H1 (cell line): ENCODE measurements at regions not wholly inside any gene's neighbourhood (a gene's known extent, or its start where the extent isn't known, plus 50 kb on each side); places are given as distances from the start of the nearest gene placed in this dataset.

Experiments
- CTCF ChIA-PET: fragments of 300-600 bp; sonication (Branson Sonifier 250); formaldehyde crosslinking; loops from one replicate; lab custom pipeline; 2021; ENCODE audit not compliant: partially characterized antibody; lab: Charles Lee
- POLR2A ChIA-PET: fragments of 300-600 bp; sonication (Branson Sonifier 250); formaldehyde crosslinking; loops from one replicate; lab custom pipeline; 2021; ENCODE audit warnings: inconsistent platforms; ENCODE audit not compliant: partially characterized antibody; lab: Charles Lee
- DNase-seq, 2 experiments: peaks; one replicate each; pipeline versions ENCODE4 v3.0.0 to v3.0.0-alpha.2; 2010 to 2022; ENCODE audit warnings: low spot score in 2 of 2, low read depth in 1 of 2, mixed read lengths in 1 of 2
- FAIRE-seq: peaks from 2 replicates; lab custom pipeline; 2011; peaks lifted over from hg19 to GRCh38; lab: Jason Lieb, UNC
- H2AFZ ChIP-seq: 2 replicates; pipeline ENCODE4 v1.8.1; 2012; ENCODE audit warnings: low read length, inconsistent platforms
- H2AK5ac ChIP-seq: 2 replicates; pipeline ENCODE4 v1.6.1; 2013; ENCODE audit warnings: low read depth, low read length
- H2BK120ac ChIP-seq: replicated peaks from 2 replicates; pipeline ENCODE3; 2013; ENCODE audit warnings: low read depth, low read length, inconsistent platforms
- H2BK12ac ChIP-seq: 2 replicates; pipeline ENCODE4 v1.6.1; 2013; ENCODE audit warnings: low read depth, low read length
- H2BK15ac ChIP-seq: 2 replicates; pipeline ENCODE4 v1.6.1; 2013; ENCODE audit warnings: low read length
- H2BK20ac ChIP-seq: 2 replicates; pipeline ENCODE4 v1.6.1; 2013; ENCODE audit warnings: low read length
- H2BK5ac ChIP-seq: 2 replicates; pipeline ENCODE4 v1.6.1; 2013; ENCODE audit warnings: low read depth, low read length
- H3K14ac ChIP-seq: 2 replicates; pipeline ENCODE4 v1.6.1; 2013; ENCODE audit warnings: inconsistent platforms; ENCODE audit not compliant: insufficient read length
- H3K18ac ChIP-seq: 2 replicates; pipeline ENCODE4 v1.6.1; 2013; ENCODE audit warnings: low read length; ENCODE audit errors: extremely low read depth
- H3K23ac ChIP-seq: 2 replicates; pipeline ENCODE4 v1.6.1; 2013; ENCODE audit warnings: inconsistent platforms; ENCODE audit not compliant: insufficient read length
- H3K23me2 ChIP-seq: 2 replicates; pipeline ENCODE4 v1.6.1; 2013; ENCODE audit warnings: low read depth, low read length
- H3K27ac ChIP-seq: 2 replicates; pipeline ENCODE4 v1.6.1; 2011; ENCODE audit warnings: low read depth, low read length, inconsistent platforms
- H3K27me3 ChIP-seq, 4 experiments: replicated peaks in 1 of 4; 1 replicate in 1 of 4; 2 replicates in 3 of 4; pipeline versions ENCODE4 v1.6.1 to v1.8.1; 2011 to 2013; ENCODE audit warnings: low read length in 3 of 4, mild to moderate bottlenecking in 3 of 4, inconsistent platforms in 2 of 4, mixed read lengths in 2 of 4, moderate library complexity in 1 of 4; ENCODE audit not compliant: control insufficient read depth in 3 of 4, insufficient read depth in 3 of 4; ENCODE audit errors: extremely low read depth in 1 of 4
- H3K36me3 ChIP-seq, 4 experiments: 2 replicates each; pipeline versions ENCODE4 v1.6.1 to v1.8.1; 2011 to 2013; ENCODE audit warnings: mild to moderate bottlenecking in 4 of 4, low read length in 3 of 4, moderate library complexity in 2 of 4, control low read depth in 1 of 4, inconsistent platforms in 1 of 4; ENCODE audit not compliant: insufficient read depth in 4 of 4, control insufficient read depth in 2 of 4
- H3K4ac ChIP-seq: replicated peaks from 2 replicates; pipeline ENCODE3; 2013; ENCODE audit warnings: low read length, low read depth, mixed read lengths, inconsistent platforms; ENCODE audit not compliant: insufficient read length
- H3K4me1 ChIP-seq, 4 experiments: replicated peaks in 1 of 4; 1 replicate in 1 of 4; 2 replicates in 3 of 4; pipeline versions ENCODE4 v1.6.1 to v1.8.1; 2011 to 2013; ENCODE audit warnings: low read length in 3 of 4, inconsistent platforms in 2 of 4, mixed read lengths in 1 of 4; ENCODE audit not compliant: insufficient read depth in 4 of 4, control insufficient read depth in 3 of 4
- H3K4me2 ChIP-seq, 2 experiments: 2 replicates each; pipeline versions ENCODE4 v1.6.1 to v1.8.1; 2011 to 2013; ENCODE audit warnings: low read depth in 2 of 2, low read length in 2 of 2, control low read depth in 1 of 2, inconsistent platforms in 1 of 2, mild to moderate bottlenecking in 1 of 2; ENCODE audit not compliant: insufficient read depth in 1 of 2
- H3K4me3 ChIP-seq, 4 experiments: fragments of 200-600, 300-600 bp in 1 of 4; sonication (generic), shearing (Covaris generic), sonication (Bioruptor Twin) in 1 of 4; 2 replicates each; pipeline versions ENCODE4 v1.5.1 to v1.8.1; 2011 to 2016; ENCODE audit warnings: low read length in 4 of 4, low read depth in 3 of 4, control low read depth in 2 of 4, inconsistent platforms in 2 of 4, mild to moderate bottlenecking in 2 of 4, mixed read lengths in 1 of 4, moderate library complexity in 1 of 4; ENCODE audit not compliant: insufficient read depth in 2 of 4; ENCODE audit errors: extremely low read depth in 1 of 4
- H3K56ac ChIP-seq: replicated peaks from 2 replicates; pipeline ENCODE3; 2013; ENCODE audit warnings: low read depth, mild to moderate bottlenecking, mixed read lengths, low read length, inconsistent platforms; ENCODE audit not compliant: insufficient read length
- H3K79me1 ChIP-seq: 2 replicates; pipeline ENCODE4 v1.6.1; 2013; ENCODE audit warnings: low read depth, low read length, control low read depth
- H3K79me2 ChIP-seq, 2 experiments: 2 replicates each; pipeline versions ENCODE4 v1.6.1 to v1.8.1; 2012 to 2013; ENCODE audit warnings: low read length in 2 of 2, mild to moderate bottlenecking in 2 of 2, inconsistent platforms in 1 of 2; ENCODE audit not compliant: insufficient read depth in 2 of 2, control insufficient read depth in 1 of 2
- H3K9ac ChIP-seq, 4 experiments: replicated peaks in 1 of 4; 1 replicate in 1 of 4; 2 replicates in 3 of 4; pipeline versions ENCODE4 v1.6.1 to v1.8.1; 2011 to 2013; ENCODE audit warnings: low read depth in 3 of 4, low read length in 3 of 4, control low read depth in 2 of 4, mild to moderate bottlenecking in 2 of 4, moderate library complexity in 2 of 4, inconsistent platforms in 1 of 4; ENCODE audit errors: extremely low read depth in 1 of 4
- H3K9me3 ChIP-seq, 2 experiments: 2 replicates each; pipeline versions ENCODE4 v1.6.1 to v1.8.1; 2012 to 2013; ENCODE audit warnings: mild to moderate bottlenecking in 2 of 2, moderate library complexity in 2 of 2, control low read depth in 1 of 2, inconsistent platforms in 1 of 2, low read depth in 1 of 2, low read length in 1 of 2, mixed read lengths in 1 of 2; ENCODE audit not compliant: insufficient read depth in 2 of 2
- H4K20me1 ChIP-seq, 2 experiments: replicated peaks in 1 of 2; 2 replicates each; pipeline versions ENCODE3 to v1.8.1; 2011 to 2013; ENCODE audit warnings: inconsistent platforms in 2 of 2, low read length in 2 of 2, mild to moderate bottlenecking in 1 of 2; ENCODE audit not compliant: insufficient read depth in 2 of 2, control insufficient read depth in 1 of 2
- H4K5ac ChIP-seq: 2 replicates; pipeline ENCODE4 v1.6.1; 2013; ENCODE audit warnings: low read length, low read depth, mixed read lengths, inconsistent platforms; ENCODE audit not compliant: insufficient read length
- H4K8ac ChIP-seq: 2 replicates; pipeline ENCODE4 v1.8.0; 2013; ENCODE audit warnings: mild to moderate bottlenecking, moderate library complexity, low read length, inconsistent platforms; ENCODE audit not compliant: insufficient read depth; ENCODE audit errors: extremely low read depth
- H4K91ac ChIP-seq: replicated peaks from 2 replicates; pipeline ENCODE3; 2013; ENCODE audit warnings: low read length, mixed read lengths, inconsistent platforms; ENCODE audit not compliant: insufficient read length
- CTBP2 ChIP-seq: IDR thresholded peaks from 2 replicates; pipeline ENCODE4 v1.7.0; 2011; ENCODE audit warnings: borderline replicate concordance, mild to moderate bottlenecking, moderate library complexity, mixed read lengths, low read length; ENCODE audit not compliant: insufficient read depth, insufficient read length
- WGBS, 2 experiments: shearing (Covaris generic) in 1 of 2; methylation state at CpG; one replicate each; pipeline versions ENCODE4 v1.1.6 to v1.1.7; 2013 to 2015; ENCODE audit warnings: low lambda C conversion rate in 2 of 2, mixed read lengths in 2 of 2, inconsistent platforms in 1 of 2, low coverage in 1 of 2, missing lambda C conversion rate in 1 of 2; ENCODE audit not compliant: insufficient replicate concordance in 2 of 2, insufficient coverage in 1 of 2, insufficient read length in 1 of 2; ENCODE audit errors: extremely low coverage in 1 of 2, missing lambda C conversion rate in 1 of 2; 5-methylcytosine and 5-hydroxymethylcytosine counted together

- Histone ChIP-seq H4K5ac (no peak overlapping the region), H3K23me2 (no peaks in the 10 kb centered on the region), H3K27me3 (no peaks in the 10 kb centered on the region), H4K20me1 (no peaks in the 10 kb centered on the region), H3K56ac (no peak overlapping the region), H3K27ac (no peak overlapping the region), H3K4me1 (0 out of 7 replicates have a peak, but pooled peaks cover 0 to 3% (median 0%) of the 10 kb centered on the region in 4 experiments), H2AFZ (no peak overlapping the region), H3K4ac (no peak overlapping the region), H3K4me3 (no peak overlapping the region), H3K9ac (no peak overlapping the region), H2BK120ac (no peak overlapping the region), H3K36me3 (no peaks in the 10 kb centered on the region), H3K14ac (no peak overlapping the region), H3K9me3 (no peaks in the 10 kb centered on the region; a peak in 1 of 4 replicates), H4K91ac (no peak overlapping the region), H4K8ac (no peak overlapping the region), H3K18ac (no peak overlapping the region), H3K79me1 (no peaks in the 10 kb centered on the region), H2AK5ac (no peak overlapping the region), H2BK15ac (no peak overlapping the region), H3K23ac (no peak overlapping the region), H3K79me2 (no peaks in the 10 kb centered on the region), H2BK5ac (no peak overlapping the region), H3K4me2 (no peak overlapping the region), H2BK20ac (no peak overlapping the region), H2BK12ac (no peak overlapping the region)
- 91% methylated on average over 2 of the region's 2 CpGs; no CpG with 5 or more reads in 1 of the 2 experiments for WGBS, 2 experiments
- ChIA-PET CTCF (interaction anchor here (0.7 kb wide), 2 partner anchors 118 to 1071 kb away, joined by 3 read pairs; no protein-coding TSS in a partner anchor), POLR2A (no interaction called here)
- TF ChIP-seq CTBP2 = no peak
- FAIRE-seq = no peak
- DNase-seq = no peak
Measured at GRCh38 chr1:230502996-230503395, 76.9 kb upstream of the PGBD5 start.
